GM18858 (cell line): ENCODE measurements at regions not wholly inside any gene's neighbourhood (a gene's known extent, or its start where the extent isn't known, plus 50 kb on each side); places are given as distances from the start of the nearest gene placed in this dataset.

ENCODE experiments used
- ATAC-seq: cut with Tn5 transposase; IDR thresholded peaks from one replicate; pipeline ENCODE4 v1.9.1; 2021; ENCODE audit not compliant: unreplicated experiment

GRCh38 chr11:103850419-103851165, 185.8 kb upstream of the DDI1 start:
- no peak for ATAC-seq

GRCh38 chr11:103851166-103851651, 185.2 kb upstream of the DDI1 start:
- ATAC-seq: no peak
